H1 (cell line): ENCODE measurements at regions not wholly inside any gene's neighbourhood (a gene's known extent, or its start where the extent isn't known, plus 50 kb on each side); places are given as distances from the start of the nearest gene placed in this dataset.

ENCODE experiments used
- ATF3 ChIP-seq: IDR thresholded peaks from 2 replicates; pipeline ENCODE4 v1.6.1; 2011; ENCODE audit warnings: low read depth, mild to moderate bottlenecking, low read length; ENCODE audit not compliant: insufficient read depth
- CEBPB ChIP-seq: IDR thresholded peaks from 2 replicates; pipeline ENCODE4 v1.6.1; 2012; ENCODE audit warnings: low read depth, low read length
- CHD2 ChIP-seq: IDR thresholded peaks from 2 replicates; pipeline ENCODE4 v1.6.1; 2012; ENCODE audit warnings: low read length, improper control_type of control experiment
- EGR1 ChIP-seq: IDR thresholded peaks from 2 replicates; pipeline ENCODE4 v1.6.1; 2011; ENCODE audit warnings: low read depth, low read length, borderline replicate concordance
- EP300 ChIP-seq, 2 experiments: IDR thresholded peaks; 1 replicate in 1 of 2; 2 replicates in 1 of 2; pipeline ENCODE4 v1.6.1; 2011 to 2012; ENCODE audit warnings: low read depth in 2 of 2, low read length in 2 of 2, mild to moderate bottlenecking in 2 of 2, borderline replicate concordance in 1 of 2, inconsistent platforms in 1 of 2, moderate library complexity in 1 of 2
- EZH2 ChIP-seq: fragments of 200-600 bp; sonication (generic); IDR thresholded peaks from 2 replicates; pipeline ENCODE4 v1.7.1; 2012; ENCODE audit warnings: low read depth, mild to moderate bottlenecking, moderate library complexity, low read length, inconsistent platforms; ENCODE audit not compliant: severe bottlenecking
- POLR2A ChIP-seq, 2 experiments: IDR thresholded peaks; 1 replicate in 1 of 2; 2 replicates in 1 of 2; pipeline ENCODE4 v1.6.1; 2011; ENCODE audit warnings: low read depth in 2 of 2, low read length in 2 of 2, mild to moderate bottlenecking in 2 of 2; ENCODE audit errors: control extremely low read depth in 1 of 2
- POLR2AphosphoS5 ChIP-seq: IDR thresholded peaks from 2 replicates; pipeline ENCODE4 v1.6.1; 2011; ENCODE audit warnings: low read depth, low read length
- RFX5 ChIP-seq: IDR thresholded peaks from 2 replicates; pipeline ENCODE4 v1.6.1; 2011; ENCODE audit warnings: low read depth, low read length, improper control_type of control experiment, borderline replicate concordance
- SP1 ChIP-seq: IDR thresholded peaks from 2 replicates; pipeline ENCODE4 v1.6.1; 2011; ENCODE audit warnings: low read depth, low read length
- TCF12 ChIP-seq: IDR thresholded peaks from 2 replicates; pipeline ENCODE4 v1.6.1; 2011; ENCODE audit warnings: low read depth, mild to moderate bottlenecking, low read length
- TEAD4 ChIP-seq: IDR thresholded peaks from 2 replicates; pipeline ENCODE4 v1.6.1; 2012; ENCODE audit warnings: low read depth, low read length, inconsistent platforms, mixed read lengths
- TF ChIP-seq, protein P1 (sequence below), 3 experiments: IDR thresholded peaks; 1 replicate in 2 of 3; 2 replicates in 1 of 3; pipeline versions ENCODE4 v1.5.1 to v1.6.1; 2011; ENCODE audit warnings: low read length in 3 of 3, mild to moderate bottlenecking in 3 of 3, inconsistent platforms in 2 of 3, low read depth in 1 of 3, moderate library complexity in 1 of 3; ENCODE audit not compliant: insufficient read depth in 1 of 3; ENCODE audit errors: control extremely low read depth in 1 of 3

GRCh38 chr6:139722530-139722929 is 348.1 kb upstream of the CITED2 start:
- TF ChIP-seq POLR2AphosphoS5 = no peak
- TF ChIP-seq CHD2 = no peak
- TF ChIP-seq EP300 (IDR thresholded peaks at IDR 0.05; ENCODE audit: borderline replicate concordance in 1 of 2, low read depth in 2 of 2, low read length in 2 of 2) = no peak
- TF ChIP-seq TCF12 = no peak
- no peak for TF ChIP-seq ATF3
- TF ChIP-seq, protein P1, sequence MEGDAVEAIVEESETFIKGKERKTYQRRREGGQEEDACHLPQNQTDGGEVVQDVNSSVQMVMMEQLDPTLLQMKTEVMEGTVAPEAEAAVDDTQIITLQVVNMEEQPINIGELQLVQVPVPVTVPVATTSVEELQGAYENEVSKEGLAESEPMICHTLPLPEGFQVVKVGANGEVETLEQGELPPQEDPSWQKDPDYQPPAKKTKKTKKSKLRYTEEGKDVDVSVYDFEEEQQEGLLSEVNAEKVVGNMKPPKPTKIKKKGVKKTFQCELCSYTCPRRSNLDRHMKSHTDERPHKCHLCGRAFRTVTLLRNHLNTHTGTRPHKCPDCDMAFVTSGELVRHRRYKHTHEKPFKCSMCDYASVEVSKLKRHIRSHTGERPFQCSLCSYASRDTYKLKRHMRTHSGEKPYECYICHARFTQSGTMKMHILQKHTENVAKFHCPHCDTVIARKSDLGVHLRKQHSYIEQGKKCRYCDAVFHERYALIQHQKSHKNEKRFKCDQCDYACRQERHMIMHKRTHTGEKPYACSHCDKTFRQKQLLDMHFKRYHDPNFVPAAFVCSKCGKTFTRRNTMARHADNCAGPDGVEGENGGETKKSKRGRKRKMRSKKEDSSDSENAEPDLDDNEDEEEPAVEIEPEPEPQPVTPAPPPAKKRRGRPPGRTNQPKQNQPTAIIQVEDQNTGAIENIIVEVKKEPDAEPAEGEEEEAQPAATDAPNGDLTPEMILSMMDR (IDR thresholded peaks at IDR 0.05; ENCODE audit: control extremely low read depth in 1 of 3, insufficient read depth in 1 of 3, low read depth in 1 of 3, low read length in 3 of 3) = no peak
- no peak for TF ChIP-seq RFX5
- TF ChIP-seq SP1 = no peak
- TF ChIP-seq TEAD4 = no peak
- no peak for TF ChIP-seq POLR2A (IDR thresholded peaks at IDR 0.05; ENCODE audit: control extremely low read depth in 1 of 2, low read depth in 2 of 2, low read length in 2 of 2)
- TF ChIP-seq EGR1 = no peak
- TF ChIP-seq EZH2 = no peak
- TF ChIP-seq CEBPB = no peak
